ENCODE measurements at regions not wholly inside any gene's neighbourhood (a gene's known extent, or its start where the extent isn't known, plus 50 kb on each side); places are given as distances from the start of the nearest gene placed in this dataset.

DNA sequence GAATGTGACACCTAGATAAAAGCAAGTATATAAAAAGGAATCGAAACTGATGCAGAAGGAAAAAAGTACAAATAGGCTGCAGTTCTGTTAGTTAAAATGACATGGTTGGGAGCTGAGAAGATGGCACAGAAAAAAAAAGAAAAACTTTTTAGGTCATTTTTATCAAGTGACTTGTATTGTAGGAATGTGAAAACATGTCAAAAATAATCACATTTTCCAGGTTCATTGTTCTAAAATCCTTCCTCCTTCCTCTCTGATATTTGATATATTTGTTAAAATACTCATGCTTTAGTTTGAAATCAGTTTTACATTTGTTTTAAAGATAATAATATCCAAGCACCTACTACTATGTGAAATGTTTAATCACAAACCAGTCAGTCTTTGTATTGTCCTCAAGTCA is 507.9 kb downstream of the PRKD1 start:
- TF ChIP-seq, protein P1, sequence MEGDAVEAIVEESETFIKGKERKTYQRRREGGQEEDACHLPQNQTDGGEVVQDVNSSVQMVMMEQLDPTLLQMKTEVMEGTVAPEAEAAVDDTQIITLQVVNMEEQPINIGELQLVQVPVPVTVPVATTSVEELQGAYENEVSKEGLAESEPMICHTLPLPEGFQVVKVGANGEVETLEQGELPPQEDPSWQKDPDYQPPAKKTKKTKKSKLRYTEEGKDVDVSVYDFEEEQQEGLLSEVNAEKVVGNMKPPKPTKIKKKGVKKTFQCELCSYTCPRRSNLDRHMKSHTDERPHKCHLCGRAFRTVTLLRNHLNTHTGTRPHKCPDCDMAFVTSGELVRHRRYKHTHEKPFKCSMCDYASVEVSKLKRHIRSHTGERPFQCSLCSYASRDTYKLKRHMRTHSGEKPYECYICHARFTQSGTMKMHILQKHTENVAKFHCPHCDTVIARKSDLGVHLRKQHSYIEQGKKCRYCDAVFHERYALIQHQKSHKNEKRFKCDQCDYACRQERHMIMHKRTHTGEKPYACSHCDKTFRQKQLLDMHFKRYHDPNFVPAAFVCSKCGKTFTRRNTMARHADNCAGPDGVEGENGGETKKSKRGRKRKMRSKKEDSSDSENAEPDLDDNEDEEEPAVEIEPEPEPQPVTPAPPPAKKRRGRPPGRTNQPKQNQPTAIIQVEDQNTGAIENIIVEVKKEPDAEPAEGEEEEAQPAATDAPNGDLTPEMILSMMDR (IDR thresholded peaks at IDR 0.05), result no peak
- TF ChIP-seq EZH2 (IDR thresholded peaks at IDR 0.05; ENCODE audit: borderline replicate concordance, insufficient read depth, low read depth, low read length, poor library complexity, severe bottlenecking), result no peak

All from B cell (primary cell).